Hematopoietic multipotent progenitor cell treated with erythropoietin and hydrocortisone succinate and interleukin-3 and kit ligand, for 6 days (in vitro differentiated cells): ENCODE measurements at regions not wholly inside any gene's neighbourhood (a gene's known extent, or its start where the extent isn't known, plus 50 kb on each side); places are given as distances from the start of the nearest gene placed in this dataset.

Experiments used
- DNase-seq: peaks from one replicate; pipeline ENCODE4 v3.0.0-alpha.2; 2015

- no peak for DNase-seq
Measured at GRCh38 chr2:239472235-239472775, 71.5 kb upstream of the HDAC4 start.

DNA sequence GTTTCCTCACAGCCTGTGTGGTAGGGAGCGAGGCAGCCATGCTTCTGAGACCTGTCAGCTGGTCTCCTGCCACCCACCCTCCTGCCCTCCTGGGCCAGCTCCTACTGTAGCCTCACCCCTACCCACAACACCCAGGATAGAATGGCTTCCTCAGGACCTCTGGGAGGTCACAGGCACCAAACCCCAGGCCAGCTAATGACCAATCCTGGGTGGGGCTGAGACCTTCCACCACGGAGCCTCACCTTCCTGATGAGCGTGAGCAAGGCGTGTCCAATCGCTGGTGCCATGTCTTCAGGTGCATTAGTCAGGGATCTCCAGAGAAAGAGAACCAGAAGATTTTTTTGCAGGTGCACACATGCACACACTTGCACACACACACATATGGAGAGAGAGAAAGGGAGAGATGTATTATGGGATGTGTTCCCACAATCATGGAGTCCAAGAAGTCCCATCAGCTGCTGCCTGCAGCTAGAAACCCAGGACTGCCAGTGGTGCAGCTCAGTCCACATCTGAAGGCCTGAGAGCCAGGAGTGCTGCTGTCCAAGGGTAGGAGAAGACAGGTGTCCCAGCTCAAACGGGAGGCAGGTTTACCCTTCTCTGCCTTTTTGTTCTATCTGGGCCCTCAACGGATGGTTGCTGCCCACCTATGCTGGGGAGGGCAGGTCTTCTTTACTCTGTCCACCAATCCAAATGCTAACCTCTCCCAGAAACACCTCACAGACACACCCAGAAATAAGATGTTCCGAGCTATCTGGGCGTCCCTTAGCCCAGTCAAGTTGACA is 70.4 kb upstream of the HDAC4 start:
- no peak for DNase-seq

DNA sequence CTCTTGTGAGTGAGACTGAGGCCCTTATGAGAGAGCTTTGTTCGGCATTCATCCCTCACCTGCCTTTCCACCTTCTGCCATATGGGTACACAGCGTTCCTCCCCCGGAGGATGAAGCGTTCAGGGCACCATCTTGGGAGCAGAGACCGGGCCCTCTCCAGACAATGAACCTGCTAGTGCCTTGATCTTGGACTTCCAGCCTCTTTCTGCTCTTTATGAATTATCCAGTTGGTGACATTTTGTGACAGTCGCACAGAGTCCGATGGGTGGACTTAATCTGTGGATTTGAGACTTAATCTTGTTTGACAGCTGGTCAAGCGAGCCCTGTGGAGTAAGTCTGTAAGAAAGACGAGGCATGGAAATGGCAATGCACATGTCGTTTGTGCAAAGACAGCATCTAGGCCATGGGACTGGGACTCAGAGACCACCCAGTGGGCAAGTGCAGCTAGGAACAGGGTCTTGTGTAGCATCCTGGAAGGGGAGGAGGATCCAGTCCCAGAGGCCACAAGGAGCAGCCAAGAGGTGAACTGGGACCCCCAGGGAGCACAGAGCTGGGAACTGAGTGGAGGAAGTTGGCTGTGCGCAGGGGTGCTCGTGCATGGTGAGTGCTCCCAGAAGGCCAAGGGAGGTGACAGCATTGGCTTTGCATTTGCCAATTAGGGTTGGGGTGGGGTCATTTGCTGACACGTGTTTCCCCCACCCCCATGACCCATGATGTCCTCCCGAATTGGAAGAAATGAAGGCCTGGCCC is 69.5 kb upstream of the HDAC4 start:
- no peak for DNase-seq

- no peak for DNase-seq
Measured at GRCh38 chr2:239469106-239469960, 68.5 kb upstream of the HDAC4 start.

GRCh38 chr2:239468491-239469105 is 67.8 kb upstream of the HDAC4 start:
- no peak for DNase-seq

DNA sequence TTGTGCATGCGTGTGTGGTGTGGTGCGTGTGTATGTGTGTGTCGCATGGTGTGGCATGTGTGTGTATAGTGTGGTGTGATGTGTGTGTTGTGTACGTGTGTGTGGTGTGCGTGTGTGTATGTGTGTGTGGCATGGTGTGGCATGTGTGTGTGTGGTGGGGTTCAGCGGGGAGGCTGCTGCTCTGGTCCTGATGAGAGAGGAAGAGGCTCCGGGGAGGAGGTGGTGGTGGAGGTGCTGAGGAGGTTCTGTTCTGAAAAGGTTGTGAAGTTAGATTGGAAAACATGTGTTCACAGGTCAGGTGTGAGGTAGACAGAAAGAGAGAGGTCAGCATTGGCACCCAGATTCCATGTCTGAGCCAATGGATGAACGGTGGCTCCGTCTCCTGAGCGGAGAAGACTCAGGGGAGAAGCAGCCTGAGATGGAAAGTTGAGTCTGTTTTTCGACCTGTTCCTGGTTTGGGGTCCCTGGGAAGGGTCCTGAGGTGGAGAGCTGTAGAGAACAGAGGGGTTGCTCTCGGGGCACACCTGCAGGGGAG is 67.2 kb upstream of the HDAC4 start:
- no peak for DNase-seq

DNA sequence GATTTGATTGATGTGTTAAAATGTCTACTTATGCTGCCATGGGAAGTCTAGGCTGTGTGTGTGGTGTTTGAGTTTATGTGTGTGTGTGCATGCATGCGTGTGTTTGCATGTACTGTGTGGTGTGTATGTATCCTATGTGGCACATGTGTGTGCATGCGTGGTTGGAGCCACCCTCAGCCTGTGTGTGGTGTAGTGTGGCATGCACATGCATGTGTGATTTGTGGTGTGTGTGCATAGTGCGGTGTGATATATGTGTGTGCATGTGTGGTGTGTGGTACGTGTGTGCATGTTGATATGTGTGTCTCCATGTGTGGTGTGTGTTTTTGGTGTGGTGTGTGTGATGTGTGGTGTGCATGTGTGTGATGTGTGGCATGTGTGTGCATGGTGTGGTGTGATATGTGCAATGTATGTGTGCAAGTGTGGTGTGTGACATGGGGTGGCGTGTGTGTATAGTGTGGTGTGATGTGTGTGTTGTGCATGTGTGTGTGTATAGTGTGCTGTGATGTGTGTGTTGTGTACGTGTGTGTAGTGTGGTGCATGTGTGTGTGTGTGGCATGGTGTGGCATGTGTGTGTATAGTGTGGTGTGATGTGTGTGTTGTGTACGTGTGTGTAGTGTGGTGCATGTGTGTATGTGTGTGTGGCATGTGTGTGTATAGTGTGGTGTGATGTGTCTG is 66.6 kb upstream of the HDAC4 start:
- no peak for DNase-seq

DNA sequence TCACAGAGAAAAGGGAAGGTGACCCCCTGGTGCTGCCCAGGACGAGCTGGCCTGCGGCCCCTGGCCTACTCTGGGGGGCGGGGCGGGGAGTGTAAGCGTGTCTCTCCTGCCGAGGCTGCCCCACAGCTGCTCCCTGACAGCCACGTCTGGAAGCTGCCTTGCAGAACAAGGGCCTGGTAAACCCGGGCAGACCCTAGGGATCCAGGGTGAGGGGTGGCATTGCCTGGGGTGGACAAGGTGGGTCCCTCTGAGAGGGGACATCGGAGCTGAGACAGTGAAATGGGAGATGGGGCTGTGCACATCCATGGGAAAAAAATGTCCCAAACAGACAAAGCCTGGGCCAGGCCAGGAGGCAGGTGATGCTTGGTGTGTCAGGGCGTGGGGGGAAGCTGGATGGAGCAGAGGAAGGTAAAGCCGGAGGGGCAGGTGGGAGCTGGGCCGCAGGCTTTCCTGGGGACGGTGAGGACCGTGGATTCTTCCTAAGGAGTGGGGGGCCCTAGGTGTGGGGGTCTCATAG is 66.0 kb upstream of the HDAC4 start:
- DNase-seq = no peak

DNA sequence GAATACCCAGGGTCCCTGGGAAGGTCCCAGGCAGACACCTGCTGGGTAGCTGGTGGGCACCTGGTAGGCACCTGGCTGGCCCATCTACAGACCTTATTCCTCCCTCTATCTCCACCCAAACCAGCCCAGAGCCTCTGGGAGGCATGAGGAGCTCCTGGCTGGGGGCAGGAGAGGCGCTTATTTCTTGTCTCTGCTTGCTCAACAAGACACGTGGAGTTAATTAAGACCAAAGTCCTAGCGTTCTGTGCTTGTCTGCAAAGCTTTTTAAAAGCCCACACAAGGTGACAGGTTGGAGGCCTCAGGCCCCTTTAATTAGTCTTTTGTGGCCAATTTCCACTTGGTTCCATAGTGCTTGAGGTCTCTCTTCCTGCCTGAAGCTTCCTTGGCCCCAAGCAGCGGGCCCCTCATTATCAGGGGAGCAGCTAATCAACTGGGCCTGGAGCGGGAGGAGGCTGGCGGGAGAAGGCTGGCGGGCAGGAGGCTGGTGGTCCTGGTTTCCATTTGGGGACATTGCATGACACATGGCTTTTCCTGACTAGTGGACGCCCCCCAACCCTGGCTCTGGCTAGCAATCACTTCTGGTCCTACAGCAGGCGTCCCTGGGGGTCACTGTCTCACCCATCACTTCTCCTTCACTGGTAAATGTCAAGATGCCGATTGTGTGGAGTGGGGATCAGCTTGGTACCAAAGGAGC is 65.4 kb upstream of the HDAC4 start:
- DNase-seq = no peak

DNA sequence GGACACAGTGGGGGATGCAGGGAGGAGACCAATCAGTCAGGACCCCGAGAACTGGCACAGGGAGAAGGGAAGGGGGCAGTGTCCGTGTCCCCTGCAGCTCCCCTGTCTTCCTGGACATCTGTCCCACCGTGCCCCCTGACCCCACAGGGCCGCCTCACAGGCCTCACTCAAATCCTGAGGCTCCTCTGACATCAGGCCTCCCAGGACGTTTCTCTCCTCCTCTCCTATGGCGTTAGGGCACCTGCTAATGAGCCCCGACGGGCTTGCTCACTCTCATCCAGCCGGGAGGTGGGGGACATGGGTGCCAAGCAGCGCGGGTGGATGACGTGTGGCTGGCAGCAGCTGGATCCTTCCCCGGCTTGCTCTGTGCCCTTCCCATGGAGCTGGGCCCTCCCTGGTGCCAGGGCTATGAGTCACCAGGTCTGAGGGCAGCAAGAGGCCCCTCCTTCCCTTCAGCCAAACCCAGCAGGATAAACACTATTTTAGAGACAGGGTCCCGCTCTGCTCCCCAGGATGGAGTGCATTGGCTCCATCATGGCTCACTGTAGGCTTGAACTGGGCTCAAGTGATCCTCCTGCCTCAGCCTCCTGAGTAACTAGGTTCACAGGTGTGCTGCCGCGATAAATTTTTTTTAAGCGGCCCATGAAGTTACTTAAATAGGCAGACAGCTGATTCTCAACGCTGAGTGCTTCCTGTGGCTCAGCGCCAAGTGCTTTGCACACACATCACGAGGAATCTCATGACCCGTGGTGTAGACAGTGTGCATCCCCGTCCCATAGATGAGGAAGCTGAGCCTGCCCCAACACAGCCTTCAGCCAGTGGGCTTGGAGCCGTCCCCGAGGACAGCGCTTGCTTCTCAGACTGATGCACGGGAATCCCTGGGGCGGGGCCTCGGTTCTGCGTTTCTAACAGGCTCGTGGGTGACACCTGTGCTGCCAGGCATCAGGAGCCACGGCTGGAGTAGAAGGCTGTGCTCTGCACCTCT is 64.5 kb upstream of the HDAC4 start:
- DNase-seq = peak; percentile 18

GRCh38 chr2:239464166-239465016 is 63.6 kb upstream of the HDAC4 start:
- DNase-seq = no peak

GRCh38 chr2:239463541-239464165 is 62.8 kb upstream of the HDAC4 start:
- no peak for DNase-seq

DNA sequence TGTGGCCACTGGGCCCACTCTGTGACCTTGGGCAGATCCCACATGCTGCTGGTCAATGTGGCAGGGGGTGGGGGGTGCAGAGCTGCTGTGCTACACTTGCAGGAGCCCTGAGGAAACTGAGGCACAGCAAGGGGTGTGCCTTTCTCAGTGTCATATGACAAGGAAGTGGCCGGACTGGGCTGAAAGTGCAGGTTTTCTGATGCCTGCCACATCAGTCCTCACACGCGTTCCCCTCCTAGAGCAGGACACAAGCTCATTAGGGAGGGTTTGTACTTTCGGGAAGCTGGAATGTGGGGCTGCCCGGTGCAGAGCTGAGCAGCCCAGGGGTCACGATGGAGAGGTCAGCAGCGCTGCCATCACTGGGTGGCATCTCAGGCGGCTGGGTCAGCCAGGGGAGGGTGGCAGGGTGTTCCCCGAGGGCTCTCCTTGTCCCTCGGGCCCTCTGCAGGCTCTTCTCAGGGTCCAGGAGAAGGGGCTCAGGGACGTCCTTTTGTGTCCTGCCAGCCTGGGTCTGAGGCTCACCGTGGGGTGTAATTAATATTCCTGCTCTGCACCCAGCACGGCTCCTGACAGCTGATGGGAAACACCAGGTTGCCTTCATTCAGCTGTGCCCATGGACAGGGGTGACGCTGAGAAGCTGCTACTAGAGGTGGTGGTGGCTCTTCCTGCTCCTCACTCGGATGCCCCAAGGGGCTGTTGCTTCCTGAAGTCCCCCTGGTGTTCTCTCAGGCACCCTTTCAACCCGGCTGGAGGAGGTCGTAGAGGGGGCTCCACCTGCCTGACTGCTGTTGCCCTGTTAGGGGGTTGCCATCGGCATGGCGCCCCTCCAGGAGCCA is 62.1 kb upstream of the HDAC4 start:
- no peak for DNase-seq

DNA sequence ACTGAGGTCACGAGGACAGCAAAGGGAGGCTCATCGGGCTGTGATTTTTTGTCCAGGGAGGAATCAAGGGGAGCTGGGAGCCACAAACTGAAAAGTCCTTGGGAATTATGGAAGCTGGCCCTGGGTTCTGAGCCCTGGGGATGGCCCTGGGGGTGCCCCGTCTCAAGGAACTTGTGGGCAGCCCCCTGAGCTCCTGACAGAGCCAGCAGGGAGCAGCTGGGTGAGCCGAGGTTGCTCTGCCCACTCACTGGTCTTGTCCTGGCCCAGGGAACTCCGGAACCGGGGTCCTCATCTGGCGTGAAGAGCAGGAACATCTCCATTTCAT is 61.3 kb upstream of the HDAC4 start:
- no peak for DNase-seq

GRCh38 chr2:239461291-239462190 is 60.7 kb upstream of the HDAC4 start:
- no peak for DNase-seq

DNA sequence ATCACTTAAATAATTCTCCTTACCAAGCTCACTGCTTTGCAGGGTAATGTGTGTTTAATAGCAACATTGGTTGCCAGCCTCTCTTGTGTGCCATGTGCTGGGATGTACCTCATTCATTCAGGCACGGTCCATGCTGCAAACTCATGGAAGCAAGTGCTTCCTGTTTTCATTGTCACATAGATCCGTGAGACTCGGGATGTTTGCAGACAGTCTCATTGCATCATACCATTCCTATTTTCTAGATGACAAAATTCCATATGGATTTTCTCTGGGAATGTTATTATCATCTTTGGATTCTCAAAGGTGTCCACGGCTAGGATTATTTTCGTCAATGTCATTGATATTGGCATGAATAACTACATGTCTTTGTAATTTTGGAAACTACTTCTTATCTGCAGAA is 60.0 kb upstream of the HDAC4 start:
- DNase-seq = no peak
